Tibial nerve (tissue), 4 donors: ENCODE measurements at regions not wholly inside any gene's neighbourhood (a gene's known extent, or its start where the extent isn't known, plus 50 kb on each side); places are given as distances from the start of the nearest gene placed in this dataset.

ENCODE experiments used
- DNase-seq, 2 donors: peaks; one replicate each; pipeline ENCODE4 v3.0.0-alpha.2; 2019; ENCODE audit warnings: low spot score in 2 of 2
- H3K27ac ChIP-seq, 4 donors: fragments of 200-600 bp; sonication (generic) in 3 of 4; one replicate each; pipeline ENCODE4 v1.5.1; 2017 to 2019; ENCODE audit warnings: mild to moderate bottlenecking in 1 of 4
- H3K27me3 ChIP-seq, 2 donors: fragments of 200-600 bp; sonication (generic) in 1 of 2; one replicate each; pipeline versions ENCODE4 v1.5.1 to v1.6.0; 2017 to 2019
- H3K36me3 ChIP-seq, 3 donors: fragments of 200-600 bp; sonication (generic); one replicate each; pipeline ENCODE4 v1.5.1; 2018 to 2019
- H3K4me1 ChIP-seq, 4 donors: fragments of 200-600 bp; sonication (generic) in 3 of 4; one replicate each; pipeline ENCODE4 v1.5.1; 2017 to 2019
- H3K4me3 ChIP-seq, 4 donors: fragments of 200-600 bp; sonication (generic) in 3 of 4; one replicate each; pipeline ENCODE4 v1.5.1; 2017 to 2019; ENCODE audit warnings: mild to moderate bottlenecking in 1 of 4, moderate library complexity in 1 of 4
- H3K9me3 ChIP-seq, 4 donors: fragments of 200-600 bp; sonication (generic) in 3 of 4; one replicate each; pipeline ENCODE4 v1.5.1; 2017 to 2019
- EP300 ChIP-seq, 2 donors: sonication (generic); formaldehyde crosslinking; IDR thresholded peaks; one replicate each; pipeline ENCODE4 v1.6.1; 2017; ENCODE audit warnings: antibody characterized with exemption in 2 of 2, mild to moderate bottlenecking in 1 of 2
- POLR2A ChIP-seq, 2 donors: fragments of 450-650 bp; IDR thresholded peaks; one replicate each; pipeline ENCODE4 v1.6.1; 2017; ENCODE audit warnings: antibody characterized with exemption in 2 of 2, mild to moderate bottlenecking in 2 of 2, moderate library complexity in 2 of 2
- WGBS, 2 donors: methylation state at CpG; one replicate each; pipeline ENCODE4 v1.1.5; 2018; 5-methylcytosine and 5-hydroxymethylcytosine counted together
- TF ChIP-seq, protein P1 (sequence below), 5 experiments: fragments of 200-600 bp in 3 of 5; fragments of 450-650 bp in 2 of 5; sonication (generic) in 3 of 5; IDR thresholded peaks; one replicate each; pipeline ENCODE4 v1.5.1; 2016 to 2019; ENCODE audit warnings: antibody characterized with exemption in 5 of 5, mild to moderate bottlenecking in 3 of 5, moderate library complexity in 2 of 5

DNA sequence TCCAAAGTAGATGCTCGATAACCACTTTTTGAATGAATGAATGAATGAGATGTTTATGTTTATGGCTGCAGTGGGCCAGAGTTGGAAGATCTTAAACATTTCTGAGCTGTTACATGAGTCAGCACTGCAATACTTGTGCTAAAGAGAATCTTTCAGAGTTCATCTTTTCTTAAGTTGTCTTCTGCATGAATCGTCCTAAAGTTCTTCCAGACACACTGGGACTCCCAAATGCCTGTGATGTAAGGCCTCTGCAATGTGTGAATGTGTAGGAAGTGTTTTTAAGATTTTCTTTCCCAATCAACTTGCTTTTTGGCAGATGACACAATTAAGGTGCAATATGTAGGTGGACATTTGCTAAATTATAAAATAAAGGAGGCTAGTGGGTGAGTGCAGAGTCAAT, 50.3 kb upstream of the TRIM9 start:
- H3K27ac ChIP-seq: no peak overlapping the region
- 58 to 60% methylated on average over 2 of the region's 2 CpGs for WGBS, 2 donors
- no peak for DNase-seq
- no peak overlapping the region for H3K4me3 ChIP-seq
- no peaks in the 10 kb centered on the region for H3K36me3 ChIP-seq
- no peaks in the 10 kb centered on the region for H3K9me3 ChIP-seq
- peaks cover 0 to 17% (median 0%) of the 10 kb centered on the region in 4 donors for H3K4me1 ChIP-seq
- TF ChIP-seq, protein P1, sequence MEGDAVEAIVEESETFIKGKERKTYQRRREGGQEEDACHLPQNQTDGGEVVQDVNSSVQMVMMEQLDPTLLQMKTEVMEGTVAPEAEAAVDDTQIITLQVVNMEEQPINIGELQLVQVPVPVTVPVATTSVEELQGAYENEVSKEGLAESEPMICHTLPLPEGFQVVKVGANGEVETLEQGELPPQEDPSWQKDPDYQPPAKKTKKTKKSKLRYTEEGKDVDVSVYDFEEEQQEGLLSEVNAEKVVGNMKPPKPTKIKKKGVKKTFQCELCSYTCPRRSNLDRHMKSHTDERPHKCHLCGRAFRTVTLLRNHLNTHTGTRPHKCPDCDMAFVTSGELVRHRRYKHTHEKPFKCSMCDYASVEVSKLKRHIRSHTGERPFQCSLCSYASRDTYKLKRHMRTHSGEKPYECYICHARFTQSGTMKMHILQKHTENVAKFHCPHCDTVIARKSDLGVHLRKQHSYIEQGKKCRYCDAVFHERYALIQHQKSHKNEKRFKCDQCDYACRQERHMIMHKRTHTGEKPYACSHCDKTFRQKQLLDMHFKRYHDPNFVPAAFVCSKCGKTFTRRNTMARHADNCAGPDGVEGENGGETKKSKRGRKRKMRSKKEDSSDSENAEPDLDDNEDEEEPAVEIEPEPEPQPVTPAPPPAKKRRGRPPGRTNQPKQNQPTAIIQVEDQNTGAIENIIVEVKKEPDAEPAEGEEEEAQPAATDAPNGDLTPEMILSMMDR (IDR thresholded peaks at IDR 0.05): no peak
- TF ChIP-seq POLR2A (IDR thresholded peaks at IDR 0.05): no peak
- TF ChIP-seq EP300 (IDR thresholded peaks at IDR 0.05): no peak
- H3K27me3 ChIP-seq: no peaks in the 10 kb centered on the region

DNA sequence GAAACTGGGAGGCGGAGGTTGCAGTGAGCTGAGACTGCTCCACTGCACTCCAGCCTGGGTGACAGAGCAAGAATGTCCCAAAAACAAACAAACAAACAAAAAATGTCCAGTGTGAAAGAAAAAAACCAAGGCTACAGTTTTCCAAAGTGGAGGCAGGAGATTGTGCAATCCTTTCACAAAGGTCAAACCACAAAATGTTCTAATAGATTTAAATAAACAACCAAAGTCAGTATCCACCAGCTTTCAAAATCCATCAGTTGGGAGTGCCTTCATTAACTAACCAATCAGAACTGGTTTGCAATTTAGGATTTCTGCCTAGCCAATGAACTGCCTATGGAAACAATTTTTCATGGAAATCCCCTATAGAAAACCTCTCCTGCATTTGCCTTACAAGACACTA, 52.3 kb upstream of the TRIM9 start:
- Histone ChIP-seq H3K9me3 (no peaks in the 10 kb centered on the region), H3K27ac (peak overlapping the region in 2 of 4 donors; percentile 55 to 56), H3K4me1 (peaks cover 0 to 17% (median 0%) of the 10 kb centered on the region in 4 donors), H3K27me3 (no peaks in the 10 kb centered on the region), H3K4me3 (no peak overlapping the region), H3K36me3 (no peaks in the 10 kb centered on the region)
- TF ChIP-seq EP300 (IDR thresholded peaks at IDR 0.05) (peak in 1 of 2 donors; percentile 64), POLR2A (IDR thresholded peaks at IDR 0.05) (no peak)
- peak in 1 of 2 donors; percentile 22 for DNase-seq
- 44 to 90% methylated on average over 1 of the region's 1 CpG for WGBS, 2 donors

DNA sequence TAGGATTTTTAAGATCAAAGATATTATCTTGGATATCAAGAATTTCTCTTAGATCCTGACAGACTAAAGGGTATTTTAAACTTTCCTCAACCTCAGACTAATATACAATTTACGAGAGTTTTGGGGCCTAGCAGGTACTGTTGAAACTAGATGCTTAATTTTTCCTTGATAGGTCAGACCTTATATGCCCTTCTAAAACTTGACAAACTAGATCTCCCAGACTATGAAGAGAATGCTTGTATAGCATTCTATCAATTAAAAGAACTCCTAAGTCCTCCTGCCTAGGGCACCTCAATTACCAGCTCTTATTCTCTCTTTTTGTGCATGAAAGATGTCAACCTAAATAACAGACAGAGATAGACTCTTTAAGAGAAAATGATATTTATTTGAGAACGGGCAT, 60.4 kb upstream of the TRIM9 start:
- no peaks in the 10 kb centered on the region for H3K4me1 ChIP-seq
- no peak for DNase-seq
- no peaks in the 10 kb centered on the region for H3K27me3 ChIP-seq
- no peak overlapping the region for H3K4me3 ChIP-seq
- WGBS, 2 donors: 61 to 69% methylated on average over 2 of the region's 2 CpGs
- no peaks in the 10 kb centered on the region for H3K36me3 ChIP-seq
- H3K9me3 ChIP-seq: no peaks in the 10 kb centered on the region
- no peak overlapping the region for H3K27ac ChIP-seq
- TF ChIP-seq POLR2A (IDR thresholded peaks at IDR 0.05) (no peak), EP300 (IDR thresholded peaks at IDR 0.05) (no peak)
- TF ChIP-seq, protein P1 (IDR thresholded peaks at IDR 0.05): no peak

DNA sequence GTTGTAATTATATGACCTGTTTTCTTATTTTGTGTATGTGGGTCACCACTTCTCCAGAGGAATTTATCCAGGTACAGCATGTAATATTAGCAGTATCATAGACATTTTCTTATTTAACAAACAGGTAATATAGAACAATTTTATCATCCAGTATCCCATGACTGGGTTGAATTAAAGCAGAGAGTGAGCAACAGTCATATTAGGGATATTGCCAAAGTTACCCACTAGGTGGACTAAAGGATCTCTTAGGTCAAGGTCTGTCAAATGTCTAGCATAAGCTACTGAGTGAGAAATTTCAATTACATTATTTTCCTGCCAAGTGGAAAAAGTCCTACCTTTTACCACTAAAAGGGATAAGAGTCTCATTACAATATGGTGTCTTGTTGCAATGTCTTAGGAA, 62.1 kb upstream of the TRIM9 start:
- Histone ChIP-seq H3K9me3 (no peaks in the 10 kb centered on the region), H3K27ac (no peak overlapping the region), H3K4me1 (no peaks in the 10 kb centered on the region), H3K27me3 (no peaks in the 10 kb centered on the region), H3K36me3 (no peaks in the 10 kb centered on the region), H3K4me3 (no peak overlapping the region)
- TF ChIP-seq, protein P1 (IDR thresholded peaks at IDR 0.05): peak in 3 of 5 experiments; percentile 12 to 54 (median 19)
- no peak for TF ChIP-seq POLR2A (IDR thresholded peaks at IDR 0.05)
- no peak for DNase-seq

DNA sequence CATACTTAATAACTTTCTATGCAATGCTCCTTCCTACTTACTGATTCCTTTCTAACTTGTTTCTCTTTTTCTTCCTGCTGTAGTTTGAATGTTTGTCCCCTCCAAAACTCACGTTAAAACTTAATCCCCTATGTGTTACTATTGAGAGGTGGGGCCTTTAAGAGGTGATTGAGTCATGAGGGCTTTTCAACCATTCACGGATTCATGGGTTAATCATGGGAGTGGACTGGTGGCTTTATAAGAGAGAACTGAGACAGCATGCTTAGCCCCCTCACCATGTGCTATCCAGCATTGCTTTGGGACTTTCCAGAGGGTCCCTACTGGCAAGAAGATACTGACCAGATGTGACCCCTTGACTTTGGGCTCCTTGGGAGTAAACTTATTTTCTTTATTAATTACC, 66.0 kb upstream of the TRIM9 start:
- DNase-seq: no peak

More for the DNA sequence above, 66.0 kb upstream of the TRIM9 start:
- Histone ChIP-seq H3K36me3 (no peaks in the 10 kb centered on the region), H3K4me1 (peaks cover 0 to 21% (median 4%) of the 10 kb centered on the region in 4 donors), H3K27me3 (no peaks in the 10 kb centered on the region), H3K9me3 (no peaks in the 10 kb centered on the region), H3K27ac (no peak overlapping the region), H3K4me3 (no peak overlapping the region)
- TF ChIP-seq EP300 (IDR thresholded peaks at IDR 0.05) (no peak), POLR2A (IDR thresholded peaks at IDR 0.05) (no peak)
- TF ChIP-seq, protein P1 (IDR thresholded peaks at IDR 0.05): no peak
- 63 to 77% methylated on average over 2 of the region's 2 CpGs for WGBS, 2 donors
